SK-N-MC (cell line): ENCODE measurements at regions not wholly inside any gene's neighbourhood (a gene's known extent, or its start where the extent isn't known, plus 50 kb on each side); places are given as distances from the start of the nearest gene placed in this dataset.

ENCODE experiments used
- EZH2 ChIP-seq: fragments of 200-600 bp; sonication (generic); IDR thresholded peaks from one replicate; pipeline ENCODE4 v1.6.1; 2017; ENCODE audit warnings: antibody characterized with exemption
- FOXP2 ChIP-seq: optimal IDR thresholded peaks from 2 replicates; pipeline ENCODE3; 2011; ENCODE audit warnings: mild to moderate bottlenecking, moderate library complexity; ENCODE audit not compliant: insufficient read depth; ENCODE audit errors: extremely low read length, control extremely low read depth
- POLR2AphosphoS5 ChIP-seq: IDR thresholded peaks from 2 replicates; pipeline ENCODE4 v1.6.1; 2012; ENCODE audit warnings: mild to moderate bottlenecking, low read depth, low read length, borderline replicate concordance

- no peak for TF ChIP-seq EZH2
- TF ChIP-seq POLR2AphosphoS5: no peak
- no peak for TF ChIP-seq FOXP2
These were observed 473.5 kb downstream of the PTPRU start for GRCh38 chr1:29709704-29710280.
